H9 (cell line): ENCODE measurements at regions not wholly inside any gene's neighbourhood (a gene's known extent, or its start where the extent isn't known, plus 50 kb on each side); places are given as distances from the start of the nearest gene placed in this dataset.

Experiments
- DNase-seq: peaks from one replicate; pipeline ENCODE4 v3.0.0-alpha.2; 2017
- H2AFZ ChIP-seq: one replicate; pipeline ENCODE4 v1.6.1; 2013; ENCODE audit warnings: mild to moderate bottlenecking, low read length, control low read depth, moderate library complexity
- H2AK5ac ChIP-seq: 2 replicates; pipeline ENCODE4 v1.6.1; 2013; ENCODE audit warnings: low read length, control low read depth, mixed read lengths; ENCODE audit not compliant: insufficient read length
- H2BK120ac ChIP-seq: one replicate; pipeline ENCODE4 v1.6.1; 2013; ENCODE audit warnings: low read depth, mild to moderate bottlenecking, low read length, control low read depth, inconsistent platforms; ENCODE audit not compliant: poor library complexity, severe bottlenecking
- H2BK12ac ChIP-seq: 2 replicates; pipeline ENCODE4 v1.6.1; 2013; ENCODE audit warnings: low read length, control low read depth, mixed read lengths, low read depth; ENCODE audit not compliant: insufficient read length
- H2BK15ac ChIP-seq: 2 replicates; pipeline ENCODE4 v1.6.1; 2013; ENCODE audit warnings: low read depth, low read length, control low read depth
- H2BK20ac ChIP-seq: one replicate; pipeline ENCODE4 v1.6.1; 2013; ENCODE audit warnings: low read depth, mild to moderate bottlenecking, low read length, control low read depth, inconsistent platforms; ENCODE audit not compliant: poor library complexity, severe bottlenecking
- H2BK5ac ChIP-seq: 2 replicates; pipeline ENCODE4 v1.6.1; 2013; ENCODE audit warnings: low read length, control low read depth, mixed read lengths; ENCODE audit not compliant: insufficient read length
- H3K14ac ChIP-seq: 2 replicates; pipeline ENCODE4 v1.6.1; 2013; ENCODE audit warnings: low read length, control low read depth; ENCODE audit not compliant: insufficient read depth
- H3K18ac ChIP-seq: 2 replicates; pipeline ENCODE4 v1.6.1; 2013; ENCODE audit warnings: low read depth, mild to moderate bottlenecking, mixed read lengths, low read length, control low read depth; ENCODE audit not compliant: insufficient read length
- H3K23ac ChIP-seq: 2 replicates; pipeline ENCODE4 v1.6.1; 2013; ENCODE audit warnings: low read length, control low read depth, mixed read lengths, low read depth; ENCODE audit not compliant: insufficient read length
- H3K23me2 ChIP-seq: 2 replicates; pipeline ENCODE4 v1.6.1; 2013; ENCODE audit warnings: low read depth, mild to moderate bottlenecking, mixed read lengths, low read length, control low read depth; ENCODE audit not compliant: insufficient read length, poor library complexity, severe bottlenecking
- H3K27ac ChIP-seq: 2 replicates; pipeline ENCODE4 v1.5.1; 2013; ENCODE audit warnings: low read length, control low read depth, mixed read lengths, low read depth; ENCODE audit not compliant: insufficient read length
- H3K27me3 ChIP-seq: 2 replicates; pipeline ENCODE4 v1.6.1; 2013; ENCODE audit warnings: low read length, control low read depth, inconsistent platforms; ENCODE audit not compliant: insufficient read depth
- H3K4ac ChIP-seq: 2 replicates; pipeline ENCODE4 v1.6.1; 2013; ENCODE audit warnings: low read depth, mild to moderate bottlenecking, control low read depth, inconsistent platforms, low read length, moderate library complexity
- H3K4me1 ChIP-seq: 2 replicates; pipeline ENCODE4 v1.6.1; 2013; ENCODE audit warnings: low read length, control low read depth, inconsistent platforms; ENCODE audit not compliant: insufficient read depth
- H3K4me2 ChIP-seq: 2 replicates; pipeline ENCODE4 v1.6.1; 2013; ENCODE audit warnings: low read length, control low read depth, mixed read lengths; ENCODE audit not compliant: insufficient read length, insufficient read depth
- H3K56ac ChIP-seq: 2 replicates; pipeline ENCODE4 v1.6.1; 2013; ENCODE audit warnings: low read depth, mild to moderate bottlenecking, mixed read lengths, low read length, control low read depth; ENCODE audit not compliant: insufficient read length
- H3K79me1 ChIP-seq: 2 replicates; pipeline ENCODE4 v1.6.1; 2013; ENCODE audit warnings: low read depth, mild to moderate bottlenecking, moderate library complexity, low read length, control low read depth, inconsistent platforms; ENCODE audit not compliant: insufficient read depth, poor library complexity, severe bottlenecking
- H3K79me2 ChIP-seq: 2 replicates; pipeline ENCODE4 v1.6.1; 2013; ENCODE audit warnings: low read length, control low read depth, inconsistent platforms; ENCODE audit not compliant: insufficient read depth
- H3K9ac ChIP-seq: 2 replicates; pipeline ENCODE4 v1.6.1; 2013; ENCODE audit warnings: low read length, control low read depth, mixed read lengths; ENCODE audit not compliant: insufficient read length; ENCODE audit errors: extremely low read depth
- H3K9me3 ChIP-seq: one replicate; pipeline ENCODE4 v1.6.1; 2013; ENCODE audit warnings: low read depth, low read length, inconsistent platforms; ENCODE audit not compliant: control insufficient read depth
- H3T11ph ChIP-seq: one replicate; pipeline ENCODE4 v1.6.1; 2013; ENCODE audit warnings: mild to moderate bottlenecking, low read length, control low read depth, inconsistent platforms
- H4K20me1 ChIP-seq: one replicate; pipeline ENCODE4 v1.6.1; 2013; ENCODE audit not compliant: control insufficient read depth, insufficient read length, insufficient read depth
- H4K5ac ChIP-seq: 2 replicates; pipeline ENCODE4 v1.6.1; 2013; ENCODE audit warnings: low read depth, mild to moderate bottlenecking, mixed read lengths, low read length, control low read depth; ENCODE audit not compliant: insufficient read length
- H4K8ac ChIP-seq: replicated peaks from 2 replicates; pipeline ENCODE4 v1.6.1; 2013; ENCODE audit warnings: low read length, control low read depth, mixed read lengths, low read depth; ENCODE audit not compliant: insufficient read length
- H4K91ac ChIP-seq: 2 replicates; pipeline ENCODE4 v1.6.1; 2013; ENCODE audit warnings: low read depth, mild to moderate bottlenecking, moderate library complexity, mixed read lengths, low read length, control low read depth; ENCODE audit not compliant: insufficient read length
- H3K27ac Mint-ChIP-seq, 3 experiments: 2 replicates in 2 of 3; 3 replicates in 1 of 3; pipeline ENCODE4 v1.8.0; 2020 to 2021; ENCODE audit warnings: mixed read lengths in 3 of 3, mild to moderate bottlenecking in 1 of 3, moderate library complexity in 1 of 3
- H3K27me3 Mint-ChIP-seq: 2 replicates; pipeline ENCODE4 v1.8.0; 2021; ENCODE audit warnings: low read depth, mild to moderate bottlenecking, moderate library complexity, mixed read lengths
- H3K36me3 Mint-ChIP-seq, 3 experiments: 2 replicates in 2 of 3; 3 replicates in 1 of 3; pipeline ENCODE4 v1.8.0; 2020 to 2021; ENCODE audit warnings: low read depth in 3 of 3, mixed read lengths in 3 of 3; ENCODE audit not compliant: insufficient read depth in 1 of 3
- H3K4me1 Mint-ChIP-seq, 2 experiments: 2 replicates each; pipeline ENCODE4 v1.8.0; 2020; ENCODE audit warnings: mixed read lengths in 2 of 2
- H3K4me3 Mint-ChIP-seq, 2 experiments: 2 replicates in 1 of 2; 3 replicates in 1 of 2; pipeline ENCODE4 v1.8.0; 2020 to 2021; ENCODE audit warnings: mild to moderate bottlenecking in 2 of 2, mixed read lengths in 2 of 2, moderate library complexity in 1 of 2
- H3K9me3 Mint-ChIP-seq, 2 experiments: 2 replicates in 1 of 2; 3 replicates in 1 of 2; pipeline ENCODE4 v1.8.0; 2020; ENCODE audit warnings: mild to moderate bottlenecking in 2 of 2, mixed read lengths in 2 of 2, moderate library complexity in 1 of 2
- CTCF ChIP-seq: fragments of 200-600 bp; sonication (generic); conservative IDR thresholded peaks from 3 replicates; pipeline ENCODE4 v1.8.0; 2021; ENCODE audit warnings: antibody characterized with exemption, mild to moderate bottlenecking
- WGBS: extraction: QIAGEN DNeasy Blood & Tissue Kit; methylation state at CpG from one replicate; pipeline ENCODE4 v1.1.7; 2013; ENCODE audit warnings: missing lambda C conversion rate, low lambda C conversion rate, mixed read lengths; ENCODE audit not compliant: insufficient read length; ENCODE audit errors: extremely low coverage; 5-methylcytosine and 5-hydroxymethylcytosine counted together

DNA sequence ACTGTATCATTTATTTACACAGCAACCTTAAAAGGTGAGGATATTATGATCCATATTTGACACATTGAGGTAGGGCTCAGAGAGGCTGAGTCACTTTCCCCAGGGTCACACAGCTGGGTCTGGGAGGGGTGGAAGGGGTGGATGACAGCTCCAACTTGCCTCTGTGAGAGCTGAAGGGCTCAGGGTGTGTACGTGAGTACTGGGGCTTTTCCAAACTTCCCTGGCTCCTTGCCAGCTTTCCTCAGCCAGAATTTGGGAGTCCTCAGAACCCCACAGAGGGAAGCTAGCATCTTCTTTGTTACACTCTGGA lies 58.3 kb upstream of the SLC6A11 start:
- H3K27me3 Mint-ChIP-seq = peaks cover 57% of the 10 kb centered on the region
- no CpG with 5 or more reads among the region's 1 CpG for WGBS

More for the DNA sequence above, 58.3 kb upstream of the SLC6A11 start:
- Histone ChIP-seq H2BK15ac (no peak overlapping the region), H2AK5ac (no peak overlapping the region), H4K5ac (no peak overlapping the region), H2BK120ac (no peak overlapping the region), H3K23me2 (no peaks in the 10 kb centered on the region), H2AFZ (no peak overlapping the region), H4K8ac (no peak overlapping the region), H2BK5ac (no peak overlapping the region), H3K27ac (no peak overlapping the region), H3K79me1 (no peaks in the 10 kb centered on the region), H3K4me2 (no peak overlapping the region), H3K27me3 (peaks cover 2% of the 10 kb centered on the region; the same call in 1 of the 2 replicates), H3K4ac (no peak overlapping the region), H2BK20ac (no peak overlapping the region), H3K4me1 (no peaks in the 10 kb centered on the region; the same call in 1 of the 2 replicates), H2BK12ac (no peak overlapping the region), H3K14ac (no peak overlapping the region), H3K79me2 (no peaks in the 10 kb centered on the region), H3K9me3 (no peaks in the 10 kb centered on the region), H3K18ac (no peak overlapping the region), H3K9ac (no peak overlapping the region), H4K91ac (no peak overlapping the region), H4K20me1 (no peaks in the 10 kb centered on the region), H3K56ac (no peak overlapping the region), H3T11ph (no peak overlapping the region), H3K23ac (no peak overlapping the region)
- Mint-ChIP-seq H3K4me1 (peaks cover 9 to 22% of the 10 kb centered on the region in 2 experiments), H3K36me3 (no peaks in the 10 kb centered on the region), H3K27ac (no peak overlapping the region), H3K9me3 (peaks cover 0 to 2% of the 10 kb centered on the region in 2 experiments; a peak in 1 of 5 replicates), H3K4me3 (no peak overlapping the region)
- no peak for DNase-seq
- TF ChIP-seq CTCF = no peak
